Astrocyte of the hippocampus (primary cell): ENCODE measurements at regions not wholly inside any gene's neighbourhood (a gene's known extent, or its start where the extent isn't known, plus 50 kb on each side); places are given as distances from the start of the nearest gene placed in this dataset.

ENCODE experiments used
- DNase-seq: peaks from one replicate; pipeline ENCODE4 v3.0.0; 2011; ENCODE audit warnings: low read depth, low spot score

- no peak for DNase-seq
These were observed 75.0 kb upstream of the OR13F1 start for GRCh38 chr9:104429031-104429546.

- no peak for DNase-seq
These were observed 69.0 kb upstream of the OR13F1 start for GRCh38 chr9:104435059-104435458.

GRCh38 chr9:104448036-104448435 is 56.0 kb upstream of the OR13F1 start:
- no peak for DNase-seq
